T-helper 2 cell treated with Interferon-gamma antibody and Interleukin-4, amounts not matched to agents 100 ng/mL and 5 ng/mL, for 36 hours (primary cell): ENCODE measurements at regions not wholly inside any gene's neighbourhood (a gene's known extent, or its start where the extent isn't known, plus 50 kb on each side); places are given as distances from the start of the nearest gene placed in this dataset.

Experiments
- intact Hi-C: fragments of 100-400 bp; cut with micrococcal nuclease; formaldehyde crosslinking; loops from one replicate; pipeline ENCODE4 v1.15.1; 2023

GRCh38 chr1:75984781-75985180 is 52.6 kb upstream of the ASB17 start:
- intact Hi-C loops, result no loop called here

GRCh38 chr1:75985827-75986226 is 53.6 kb upstream of the ASB17 start:
- intact Hi-C loops, result no loop called here

- intact Hi-C loops, result no loop called here
Observed at GRCh38 chr1:75986478-75986877, 54.3 kb upstream of the ASB17 start.

GRCh38 chr1:75989121-75989520 is 56.9 kb upstream of the ASB17 start:
- intact Hi-C loops, result no loop called here

GRCh38 chr1:75990686-75991085 is 58.5 kb upstream of the ASB17 start:
- intact Hi-C loops, result loop anchor here (1.0 to 5.0 kb wide), 3 partner anchors 164 to 1153 kb away; no protein-coding TSS in a partner anchor

GRCh38 chr1:75991497-75992114 is 59.4 kb upstream of the ASB17 start:
- intact Hi-C loops, result loop anchor here (1.0 to 5.0 kb wide), 3 partner anchors 163 to 1152 kb away; no protein-coding TSS in a partner anchor

GRCh38 chr1:75992312-75992711 is 60.1 kb upstream of the ASB17 start:
- intact Hi-C loops, result loop anchor here (5.0 kb wide), 1 partner anchor 1135 kb away; no protein-coding TSS in a partner anchor

GRCh38 chr1:75993661-75994060 is 61.5 kb upstream of the ASB17 start:
- intact Hi-C loops, result loop anchor here (5.0 kb wide), 1 partner anchor 1134 kb away; no protein-coding TSS in a partner anchor

- intact Hi-C loops, result no loop called here
Observed at GRCh38 chr1:75996196-75996595, 64.0 kb upstream of the ASB17 start.

GRCh38 chr1:75999034-75999433 is 66.8 kb upstream of the ASB17 start:
- intact Hi-C loops, result no loop called here

- intact Hi-C loops, result no loop called here
Observed at GRCh38 chr1:76003946-76004345, 70.6 kb upstream of the ST6GALNAC3 start.

GRCh38 chr1:76005765-76006164 is 68.8 kb upstream of the ST6GALNAC3 start:
- intact Hi-C loops, result no loop called here

- intact Hi-C loops, result no loop called here
Observed at GRCh38 chr1:76006234-76006633, 68.3 kb upstream of the ST6GALNAC3 start.

GRCh38 chr1:76010802-76011201 is 63.7 kb upstream of the ST6GALNAC3 start:
- intact Hi-C loops, result no loop called here

GRCh38 chr1:76012341-76013205 is 62.0 kb upstream of the ST6GALNAC3 start:
- intact Hi-C loops, result no loop called here

- intact Hi-C loops, result no loop called here
Observed at GRCh38 chr1:76013206-76013581, 61.4 kb upstream of the ST6GALNAC3 start.

- intact Hi-C loops, result no loop called here
Observed at GRCh38 chr1:76015478-76016103, 59.0 kb upstream of the ST6GALNAC3 start.

- intact Hi-C loops, result no loop called here
Observed at GRCh38 chr1:76018045-76018444, 56.5 kb upstream of the ST6GALNAC3 start.

GRCh38 chr1:76021846-76022245 is 52.7 kb upstream of the ST6GALNAC3 start:
- intact Hi-C loops, result no loop called here

- intact Hi-C loops, result loop anchor here (2.0 kb wide), 1 partner anchor 51 kb away; the partner anchor contains the start of gene ST6GALNAC3
Observed at GRCh38 chr1:76023669-76024435, 50.7 kb upstream of the ST6GALNAC3 start.
